Esophagus muscularis mucosa (tissue), 3 donors: ENCODE measurements at regions not wholly inside any gene's neighbourhood (a gene's known extent, or its start where the extent isn't known, plus 50 kb on each side); places are given as distances from the start of the nearest gene placed in this dataset.

Source experiments
- POLR2A ChIP-seq: fragments of 450-650 bp; IDR thresholded peaks from one replicate; pipeline ENCODE4 v1.6.1; 2017; ENCODE audit warnings: antibody characterized with exemption, moderate library complexity, mild to moderate bottlenecking, low read depth
- TF ChIP-seq, protein P1 (sequence below), 3 experiments: fragments of 200-600 bp in 2 of 3; fragments of 450-650 bp in 1 of 3; sonication (generic) in 2 of 3; IDR thresholded peaks; one replicate each; pipeline ENCODE4 v1.5.1; 2017 to 2019; ENCODE audit warnings: antibody characterized with exemption in 3 of 3, mild to moderate bottlenecking in 2 of 3, moderate library complexity in 1 of 3

GRCh38 chr9:82180711-82181110, 192.1 kb downstream of the SPATA31D1 start:
- TF ChIP-seq, protein P1, sequence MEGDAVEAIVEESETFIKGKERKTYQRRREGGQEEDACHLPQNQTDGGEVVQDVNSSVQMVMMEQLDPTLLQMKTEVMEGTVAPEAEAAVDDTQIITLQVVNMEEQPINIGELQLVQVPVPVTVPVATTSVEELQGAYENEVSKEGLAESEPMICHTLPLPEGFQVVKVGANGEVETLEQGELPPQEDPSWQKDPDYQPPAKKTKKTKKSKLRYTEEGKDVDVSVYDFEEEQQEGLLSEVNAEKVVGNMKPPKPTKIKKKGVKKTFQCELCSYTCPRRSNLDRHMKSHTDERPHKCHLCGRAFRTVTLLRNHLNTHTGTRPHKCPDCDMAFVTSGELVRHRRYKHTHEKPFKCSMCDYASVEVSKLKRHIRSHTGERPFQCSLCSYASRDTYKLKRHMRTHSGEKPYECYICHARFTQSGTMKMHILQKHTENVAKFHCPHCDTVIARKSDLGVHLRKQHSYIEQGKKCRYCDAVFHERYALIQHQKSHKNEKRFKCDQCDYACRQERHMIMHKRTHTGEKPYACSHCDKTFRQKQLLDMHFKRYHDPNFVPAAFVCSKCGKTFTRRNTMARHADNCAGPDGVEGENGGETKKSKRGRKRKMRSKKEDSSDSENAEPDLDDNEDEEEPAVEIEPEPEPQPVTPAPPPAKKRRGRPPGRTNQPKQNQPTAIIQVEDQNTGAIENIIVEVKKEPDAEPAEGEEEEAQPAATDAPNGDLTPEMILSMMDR (IDR thresholded peaks at IDR 0.05) = no peak
- TF ChIP-seq POLR2A = no peak
